A549 (cell line): ENCODE measurements at regions not wholly inside any gene's neighbourhood (a gene's known extent, or its start where the extent isn't known, plus 50 kb on each side); places are given as distances from the start of the nearest gene placed in this dataset.

Experiments used
- MAFK ChIP-seq: fragments of 450-650 bp; IDR thresholded peaks from 2 replicates; pipeline ENCODE4 v1.6.1; 2014; ENCODE audit not compliant: partially characterized antibody
- POLR2AphosphoS2 ChIP-seq: conservative IDR thresholded peaks from 2 replicates; pipeline ENCODE4 v1.6.1; 2012; ENCODE audit warnings: low read length, improper control_type of control experiment, inconsistent platforms
- RCOR1 ChIP-seq: fragments of 150-350 bp; IDR thresholded peaks from 2 replicates; pipeline ENCODE4 v1.6.1; 2014; ENCODE audit warnings: antibody characterized with exemption, low read length, low read depth
- TF ChIP-seq, protein P1 (sequence below): fragments of >200 bp; sonication (Bioruptor Twin); formaldehyde crosslinking; IDR thresholded peaks from 3 replicates; pipeline ENCODE4 v1.5.1; 2016

DNA sequence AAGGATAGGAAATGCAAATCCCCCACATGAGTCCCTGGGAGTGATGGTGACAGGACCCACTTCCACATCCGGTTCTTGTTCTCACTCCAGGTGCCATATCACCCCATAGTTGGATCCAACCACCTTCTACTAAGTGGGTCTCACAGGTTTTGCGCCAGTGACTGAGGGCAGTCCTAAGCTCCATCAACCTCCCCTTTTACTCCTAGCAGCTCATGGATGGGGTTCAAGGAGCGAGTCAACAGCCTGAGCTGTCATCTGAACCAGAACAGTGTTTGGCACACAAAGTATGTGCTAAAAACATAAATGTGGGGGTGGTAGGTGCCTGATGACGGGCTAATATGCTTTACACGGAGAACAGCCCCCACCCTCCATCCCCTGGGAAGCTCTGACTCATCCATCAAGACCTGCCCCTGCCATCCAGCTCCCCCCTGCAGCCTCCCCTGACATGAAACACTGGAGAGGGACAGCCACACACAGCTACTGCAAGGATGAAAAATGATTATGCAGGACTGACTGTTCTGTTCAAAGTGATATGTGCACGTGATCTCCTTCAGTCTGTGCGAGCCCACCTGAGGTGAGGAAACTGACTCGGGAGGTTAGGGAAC, 143.2 kb upstream of the CDH5 start:
- TF ChIP-seq MAFK (no peak), RCOR1 (no peak), POLR2AphosphoS2 (no peak)
- TF ChIP-seq, protein P1, sequence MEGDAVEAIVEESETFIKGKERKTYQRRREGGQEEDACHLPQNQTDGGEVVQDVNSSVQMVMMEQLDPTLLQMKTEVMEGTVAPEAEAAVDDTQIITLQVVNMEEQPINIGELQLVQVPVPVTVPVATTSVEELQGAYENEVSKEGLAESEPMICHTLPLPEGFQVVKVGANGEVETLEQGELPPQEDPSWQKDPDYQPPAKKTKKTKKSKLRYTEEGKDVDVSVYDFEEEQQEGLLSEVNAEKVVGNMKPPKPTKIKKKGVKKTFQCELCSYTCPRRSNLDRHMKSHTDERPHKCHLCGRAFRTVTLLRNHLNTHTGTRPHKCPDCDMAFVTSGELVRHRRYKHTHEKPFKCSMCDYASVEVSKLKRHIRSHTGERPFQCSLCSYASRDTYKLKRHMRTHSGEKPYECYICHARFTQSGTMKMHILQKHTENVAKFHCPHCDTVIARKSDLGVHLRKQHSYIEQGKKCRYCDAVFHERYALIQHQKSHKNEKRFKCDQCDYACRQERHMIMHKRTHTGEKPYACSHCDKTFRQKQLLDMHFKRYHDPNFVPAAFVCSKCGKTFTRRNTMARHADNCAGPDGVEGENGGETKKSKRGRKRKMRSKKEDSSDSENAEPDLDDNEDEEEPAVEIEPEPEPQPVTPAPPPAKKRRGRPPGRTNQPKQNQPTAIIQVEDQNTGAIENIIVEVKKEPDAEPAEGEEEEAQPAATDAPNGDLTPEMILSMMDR, result no peak
